ENCODE measurements at regions not wholly inside any gene's neighbourhood (a gene's known extent, or its start where the extent isn't known, plus 50 kb on each side); places are given as distances from the start of the nearest gene placed in this dataset.

DNA sequence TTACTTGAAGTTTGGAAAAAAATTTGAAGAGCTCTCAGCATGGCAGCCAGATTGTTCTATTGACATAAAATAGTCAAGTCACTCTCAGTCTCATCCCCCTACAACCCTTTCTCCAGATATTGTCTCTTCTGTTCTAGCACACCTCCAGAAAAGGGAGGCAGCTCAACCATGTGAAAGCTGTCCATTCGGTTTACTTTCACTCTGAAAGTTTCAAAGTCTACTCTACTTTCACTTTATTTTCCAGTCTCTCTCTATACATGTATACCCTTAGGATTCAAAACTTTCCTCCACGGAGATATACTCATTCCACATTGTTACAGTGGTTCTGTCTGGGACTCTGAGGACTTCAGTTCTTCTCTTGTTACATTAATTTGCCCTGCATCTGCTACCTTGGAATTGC is 111.0 kb upstream of the STAC start:
- no peak for DNase-seq
- Mint-ChIP-seq H3K27me3 (no peaks in the 10 kb centered on the region), H3K27ac (no peak overlapping the region), H3K4me1 (no peaks in the 10 kb centered on the region), H3K36me3 (no peaks in the 10 kb centered on the region), H3K9me3 (no peaks in the 10 kb centered on the region), H3K4me3 (no peak overlapping the region)
- CTCF ChIA-PET, result no interaction called here

DNA sequence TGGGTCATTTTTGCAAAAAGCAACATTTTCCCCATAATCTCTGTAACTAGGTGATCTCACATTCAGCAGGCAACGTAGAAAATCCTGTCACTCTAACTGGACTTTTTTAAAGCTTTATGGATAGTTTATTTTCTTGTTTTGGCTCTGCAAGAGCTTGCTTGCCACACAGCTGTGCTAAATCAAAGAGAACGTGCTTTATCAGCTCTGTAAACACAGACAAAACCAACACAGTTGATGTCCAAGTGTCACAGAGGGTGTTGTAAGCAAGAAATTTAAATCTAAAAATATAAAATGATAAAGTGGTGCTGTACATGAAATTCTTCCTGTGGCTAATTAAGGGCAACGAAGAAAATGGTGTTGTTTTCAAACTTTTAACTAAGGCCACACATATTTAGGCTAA is 97.5 kb upstream of the STAC start:
- H3K36me3 Mint-ChIP-seq, result no peaks in the 10 kb centered on the region
- H3K27me3 Mint-ChIP-seq, result no peaks in the 10 kb centered on the region
- no peak overlapping the region for H3K27ac Mint-ChIP-seq
- no peaks in the 10 kb centered on the region for H3K9me3 Mint-ChIP-seq
- no peak overlapping the region for H3K4me3 Mint-ChIP-seq
- DNase-seq, result no peak
- H3K4me1 Mint-ChIP-seq, result no peaks in the 10 kb centered on the region
- CTCF ChIA-PET, result no interaction called here

DNA sequence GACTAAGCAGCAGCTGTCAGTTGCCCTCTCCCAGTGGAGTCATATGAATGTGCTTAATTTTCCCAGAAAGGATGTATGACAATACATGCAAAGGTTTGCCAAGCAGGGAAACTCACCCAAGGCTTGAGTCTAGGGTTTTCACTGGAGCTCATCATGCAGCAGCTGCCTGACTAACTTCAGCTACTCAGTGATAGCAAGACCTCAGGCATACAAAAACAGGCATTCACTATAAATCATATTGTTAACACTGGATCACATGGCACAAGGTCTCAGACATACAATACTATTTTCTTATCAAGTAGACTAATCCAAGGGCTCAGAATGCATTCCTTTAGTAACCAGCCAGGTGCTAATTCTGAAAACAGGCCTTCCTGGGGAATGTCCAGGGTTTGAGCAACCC is 85.0 kb upstream of the STAC start:
- Mint-ChIP-seq H3K27ac (no peak overlapping the region), H3K4me1 (no peaks in the 10 kb centered on the region)
- no peak for DNase-seq

DNA sequence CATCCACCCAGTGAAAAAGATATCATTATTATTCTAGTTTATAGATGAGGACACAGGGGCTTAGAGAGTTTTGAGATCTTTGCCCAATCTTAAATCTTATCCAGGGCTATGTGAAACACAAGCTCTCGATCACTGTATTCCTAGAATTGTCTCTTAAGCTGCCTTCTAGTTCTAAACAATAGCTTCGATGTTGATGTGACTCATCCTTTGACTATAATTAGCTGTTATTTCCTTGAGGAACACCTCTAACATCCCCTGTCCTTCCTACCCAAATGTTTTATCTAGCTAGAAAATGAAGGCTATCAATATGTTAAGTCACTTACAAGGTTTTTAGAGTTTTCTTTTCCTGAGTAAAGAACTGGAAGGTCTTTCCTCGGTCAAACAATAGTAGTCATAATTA is 83.1 kb upstream of the STAC start:
- Mint-ChIP-seq H3K4me1 (no peaks in the 10 kb centered on the region), H3K4me3 (no peak overlapping the region), H3K27ac (no peak overlapping the region), H3K27me3 (no peaks in the 10 kb centered on the region), H3K36me3 (no peaks in the 10 kb centered on the region), H3K9me3 (peaks cover 4% of the 10 kb centered on the region)
- CTCF ChIA-PET, result no interaction called here
- no peak for DNase-seq

More for the DNA sequence above, 85.0 kb upstream of the STAC start:
- CTCF ChIA-PET, result no interaction called here
- Mint-ChIP-seq H3K4me3 (no peak overlapping the region), H3K9me3 (peaks cover 2% of the 10 kb centered on the region), H3K36me3 (no peaks in the 10 kb centered on the region), H3K27me3 (no peaks in the 10 kb centered on the region)

DNA sequence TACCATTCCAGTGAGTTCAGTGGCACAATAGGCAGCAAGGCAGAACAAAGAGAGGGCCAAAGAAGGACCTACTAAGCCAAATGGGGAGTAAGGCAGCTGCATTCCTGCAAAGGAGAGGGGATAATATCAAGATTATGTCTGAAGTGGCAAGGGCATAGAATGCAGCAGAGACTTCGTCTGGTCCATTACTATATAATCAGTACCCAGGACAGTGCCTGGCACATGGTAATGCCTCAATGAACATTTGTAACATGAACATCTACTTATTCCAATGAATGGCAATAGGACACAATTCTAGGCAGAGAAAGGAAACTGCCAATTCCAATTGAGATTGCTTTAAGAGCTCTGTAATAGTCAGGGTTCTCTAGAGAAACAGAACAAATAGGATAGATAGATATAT is 82.1 kb upstream of the STAC start:
- Mint-ChIP-seq H3K9me3 (peaks cover 4% of the 10 kb centered on the region), H3K36me3 (no peaks in the 10 kb centered on the region), H3K27me3 (no peaks in the 10 kb centered on the region), H3K27ac (no peak overlapping the region), H3K4me3 (no peak overlapping the region), H3K4me1 (no peaks in the 10 kb centered on the region)
- no peak for DNase-seq
- CTCF ChIA-PET, result no interaction called here

DNA sequence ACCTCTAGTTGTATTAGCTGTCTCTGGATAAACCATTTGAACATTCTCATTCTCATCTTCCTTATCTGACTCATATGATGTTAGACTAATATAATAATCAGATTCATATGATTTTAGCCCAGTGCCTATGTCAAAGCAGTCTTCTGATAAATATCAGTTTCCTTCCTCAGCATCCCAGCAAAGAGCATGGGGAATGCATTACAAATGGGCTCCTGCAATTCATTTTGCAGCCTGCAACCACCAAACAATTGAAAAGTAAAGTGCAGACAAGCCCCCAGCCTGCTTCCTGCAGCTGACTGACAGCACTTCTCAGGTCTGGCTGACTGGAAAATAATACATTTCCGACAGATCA is 78.2 kb upstream of the STAC start:
- no peaks in the 10 kb centered on the region for H3K4me1 Mint-ChIP-seq
- H3K27ac Mint-ChIP-seq, result no peak overlapping the region
- H3K27me3 Mint-ChIP-seq, result no peaks in the 10 kb centered on the region
- no peak for DNase-seq
- peaks cover 4% of the 10 kb centered on the region for H3K9me3 Mint-ChIP-seq
- H3K4me3 Mint-ChIP-seq, result no peak overlapping the region
- no peaks in the 10 kb centered on the region for H3K36me3 Mint-ChIP-seq
- CTCF ChIA-PET, result no interaction called here

DNA sequence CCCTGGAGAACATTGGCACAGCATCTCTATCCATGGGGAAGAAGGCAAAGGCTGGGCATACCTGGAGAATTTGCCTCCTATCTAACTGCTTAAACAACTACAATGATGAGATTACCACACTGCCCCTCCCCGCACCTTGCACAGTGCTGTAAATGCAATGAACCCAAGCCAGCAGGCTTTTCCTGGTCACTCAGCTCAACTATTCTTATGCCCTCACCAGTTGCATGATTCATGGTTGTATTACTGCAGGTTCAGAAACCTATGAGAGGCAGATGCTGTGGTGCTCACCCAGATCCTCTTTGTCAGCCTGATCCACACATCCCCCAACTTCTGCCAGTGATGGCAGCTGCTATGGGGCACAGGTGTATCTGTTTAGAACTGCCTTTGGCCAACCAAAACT is 77.7 kb upstream of the STAC start:
- Mint-ChIP-seq H3K4me1 (no peaks in the 10 kb centered on the region), H3K36me3 (no peaks in the 10 kb centered on the region), H3K9me3 (peaks cover 4% of the 10 kb centered on the region), H3K27ac (no peak overlapping the region), H3K4me3 (no peak overlapping the region), H3K27me3 (no peaks in the 10 kb centered on the region)
- CTCF ChIA-PET, result no interaction called here
- DNase-seq, result no peak

DNA sequence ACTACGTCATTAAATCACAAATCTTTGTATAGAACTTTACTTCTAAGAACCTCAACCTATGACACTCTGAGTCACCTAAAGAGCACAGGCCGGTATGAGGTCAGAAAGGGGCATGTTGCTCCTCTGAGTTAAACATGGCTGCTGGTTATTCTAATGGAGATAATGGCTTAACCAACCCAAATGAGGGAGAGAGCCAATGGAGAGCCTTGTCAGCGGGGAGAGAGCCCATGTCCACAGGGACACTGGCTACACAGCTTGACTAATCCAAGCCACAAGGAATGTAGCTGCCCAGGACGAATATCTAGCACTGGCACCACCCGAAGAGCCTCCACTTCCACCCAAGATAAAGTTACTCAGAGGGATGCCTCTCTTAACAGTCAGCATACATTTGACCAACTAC is 77.0 kb upstream of the STAC start:
- Mint-ChIP-seq H3K27me3 (no peaks in the 10 kb centered on the region), H3K4me3 (no peak overlapping the region), H3K9me3 (peaks cover 4% of the 10 kb centered on the region), H3K27ac (no peak overlapping the region), H3K36me3 (no peaks in the 10 kb centered on the region), H3K4me1 (no peaks in the 10 kb centered on the region)
- no peak for DNase-seq
- CTCF ChIA-PET, result no interaction called here

DNA sequence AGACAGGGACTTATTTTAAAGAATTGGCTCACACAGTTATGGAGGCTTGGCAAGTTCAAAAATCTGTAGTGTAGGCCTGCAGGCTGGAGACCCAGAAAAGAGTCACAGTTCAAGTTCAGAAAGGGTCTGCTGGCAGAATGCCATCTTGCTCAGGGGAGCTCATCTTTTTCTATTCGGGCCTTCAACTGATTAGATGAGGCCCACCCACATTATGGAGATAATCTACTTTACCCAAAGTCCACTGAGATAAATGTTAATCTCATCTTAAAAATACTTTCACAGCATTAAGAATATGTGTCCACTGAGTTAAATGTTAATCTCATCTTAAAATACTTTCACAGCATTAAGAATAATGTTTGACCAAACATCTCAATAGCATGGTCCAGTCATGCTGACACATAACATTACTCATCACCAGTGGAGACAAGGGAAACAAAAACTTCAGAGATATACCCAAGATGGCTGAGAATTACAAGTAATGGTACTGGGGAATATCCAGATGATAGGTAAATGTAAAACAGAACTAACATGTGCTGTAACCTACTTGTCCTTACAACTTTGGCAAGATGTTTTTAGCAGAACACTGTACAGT is 74.3 kb upstream of the STAC start:
- H3K27ac Mint-ChIP-seq, result no peak overlapping the region
- CTCF ChIA-PET, result no interaction called here
- no peak overlapping the region for H3K4me3 Mint-ChIP-seq
- H3K36me3 Mint-ChIP-seq, result no peaks in the 10 kb centered on the region
- DNase-seq, result no peak
- no peaks in the 10 kb centered on the region for H3K27me3 Mint-ChIP-seq
- H3K4me1 Mint-ChIP-seq, result no peaks in the 10 kb centered on the region
- H3K9me3 Mint-ChIP-seq, result peaks cover 3% of the 10 kb centered on the region

DNA sequence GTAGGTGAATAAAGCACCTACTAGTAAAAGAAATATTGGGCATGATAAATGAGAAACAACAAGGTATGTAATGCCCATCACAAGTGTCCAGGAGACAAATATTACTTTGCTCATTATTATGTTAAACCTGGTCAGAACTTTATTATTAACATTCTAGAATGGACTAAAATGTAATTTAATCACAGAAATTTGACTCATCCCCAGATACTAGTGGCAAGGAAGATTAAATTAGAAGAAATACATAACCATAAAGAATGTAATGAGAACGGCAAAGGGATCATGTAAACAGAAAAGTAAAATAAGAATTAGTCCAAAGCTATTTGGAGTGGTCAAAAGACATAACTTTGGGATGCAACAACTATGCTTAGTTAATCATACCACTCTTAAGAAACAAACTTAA is 71.2 kb upstream of the STAC start:
- Mint-ChIP-seq H3K27me3 (no peaks in the 10 kb centered on the region), H3K9me3 (no peaks in the 10 kb centered on the region), H3K4me3 (no peak overlapping the region), H3K27ac (no peak overlapping the region), H3K4me1 (no peaks in the 10 kb centered on the region), H3K36me3 (no peaks in the 10 kb centered on the region)
- no peak for DNase-seq
- CTCF ChIA-PET, result no interaction called here

DNA sequence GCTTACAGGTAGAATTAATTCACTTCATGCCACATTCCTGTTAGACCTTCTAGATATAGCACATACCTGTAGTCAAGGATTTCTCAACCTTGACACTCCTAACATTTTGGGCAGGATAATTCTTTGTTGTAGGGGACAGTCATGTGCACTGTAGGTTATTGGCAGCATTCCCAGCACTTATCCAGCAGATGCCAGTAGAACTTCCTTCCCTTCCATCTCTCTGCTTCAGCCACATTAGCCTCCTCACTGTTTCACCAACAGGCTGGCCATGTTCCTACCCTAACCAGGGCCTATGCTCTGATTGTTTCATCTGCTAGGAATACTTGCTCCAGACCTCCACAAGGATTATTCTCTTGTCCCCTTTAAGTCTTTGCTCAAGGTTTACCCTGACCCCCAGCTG is 68.0 kb upstream of the STAC start:
- DNase-seq, result no peak
- H3K36me3 Mint-ChIP-seq, result no peaks in the 10 kb centered on the region
- no peaks in the 10 kb centered on the region for H3K4me1 Mint-ChIP-seq
- H3K9me3 Mint-ChIP-seq, result no peaks in the 10 kb centered on the region
- no peaks in the 10 kb centered on the region for H3K27me3 Mint-ChIP-seq
- H3K27ac Mint-ChIP-seq, result no peak overlapping the region
- CTCF ChIA-PET, result no interaction called here
- no peak overlapping the region for H3K4me3 Mint-ChIP-seq

DNA sequence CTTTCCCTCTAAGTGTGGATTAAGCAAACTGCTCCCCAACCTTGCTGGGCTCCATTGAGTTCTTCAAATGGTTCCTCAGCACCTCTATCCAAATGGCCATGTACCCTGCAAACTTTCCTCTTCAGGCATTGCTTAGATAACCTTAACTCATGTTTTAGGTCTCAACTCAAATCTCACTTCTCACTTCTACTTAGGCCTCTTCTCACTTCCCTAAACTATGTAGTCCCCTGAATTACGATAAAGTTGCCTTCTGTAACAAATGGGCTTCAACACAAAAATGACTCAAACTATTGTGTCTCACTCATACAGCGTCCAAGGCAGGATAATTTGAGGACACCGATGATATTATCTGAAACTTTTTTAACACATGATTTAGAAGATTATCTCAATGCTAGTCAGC is 62.4 kb upstream of the STAC start:
- no peaks in the 10 kb centered on the region for H3K4me1 Mint-ChIP-seq
- H3K27ac Mint-ChIP-seq, result no peak overlapping the region
- H3K36me3 Mint-ChIP-seq, result no peaks in the 10 kb centered on the region
- H3K27me3 Mint-ChIP-seq, result no peaks in the 10 kb centered on the region
- peaks cover 1% of the 10 kb centered on the region for H3K9me3 Mint-ChIP-seq
- CTCF ChIA-PET, result no interaction called here
- no peak overlapping the region for H3K4me3 Mint-ChIP-seq
- no peak for DNase-seq

DNA sequence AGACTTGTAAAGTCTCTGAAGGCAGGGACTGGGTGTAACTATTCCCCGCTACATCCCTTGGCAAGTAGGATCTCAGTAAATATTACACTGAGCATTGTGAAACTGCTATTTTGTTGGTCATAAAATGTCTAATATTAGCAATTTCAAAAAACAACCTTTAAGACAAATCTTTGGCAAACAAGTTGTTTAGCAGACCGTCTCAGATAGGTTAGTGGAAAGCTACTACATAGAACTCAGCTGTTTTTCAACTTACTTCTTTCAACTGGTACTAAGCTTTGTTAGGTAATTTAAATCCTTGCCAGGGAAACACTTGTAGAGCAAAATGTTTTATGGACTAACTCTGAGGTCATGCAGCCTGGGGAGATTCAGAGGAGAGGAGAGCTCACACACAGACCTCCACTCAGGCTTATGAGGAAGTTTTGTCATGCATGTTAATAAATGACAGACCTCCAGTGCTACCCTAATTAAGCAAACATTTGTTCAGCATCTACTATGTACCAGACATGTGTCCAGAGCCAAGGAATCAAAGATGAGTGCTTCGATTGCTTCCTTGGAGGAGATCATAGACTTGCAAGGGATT is 61.6 kb upstream of the STAC start:
- CTCF ChIA-PET, result no interaction called here
- H3K9me3 Mint-ChIP-seq, result peaks cover 1% of the 10 kb centered on the region
- H3K4me1 Mint-ChIP-seq, result no peaks in the 10 kb centered on the region
- DNase-seq, result no peak
- H3K36me3 Mint-ChIP-seq, result no peaks in the 10 kb centered on the region
- no peak overlapping the region for H3K4me3 Mint-ChIP-seq
- H3K27ac Mint-ChIP-seq, result no peak overlapping the region
- H3K27me3 Mint-ChIP-seq, result no peaks in the 10 kb centered on the region

DNA sequence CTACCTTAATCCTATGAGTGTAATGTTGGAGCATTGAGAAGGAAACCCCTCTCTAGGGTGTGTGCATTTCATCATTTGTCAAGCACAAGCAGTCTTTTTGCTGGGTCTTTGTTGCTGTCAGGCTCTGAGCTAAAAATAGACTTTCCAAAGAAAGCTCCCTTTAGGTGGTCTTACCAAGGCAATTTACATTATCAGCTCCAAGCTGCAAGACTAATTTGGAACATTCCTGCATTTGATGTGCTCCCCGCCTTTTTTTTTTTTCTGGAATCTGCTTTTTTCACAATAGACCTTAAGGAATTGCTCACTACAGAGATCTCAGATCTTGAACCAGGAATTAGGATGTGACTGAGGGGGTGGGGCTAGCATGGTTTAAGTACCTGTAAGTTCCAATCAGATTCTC is 60.6 kb upstream of the STAC start:
- Mint-ChIP-seq H3K27ac (no peak overlapping the region), H3K27me3 (no peaks in the 10 kb centered on the region), H3K36me3 (no peaks in the 10 kb centered on the region), H3K4me1 (no peaks in the 10 kb centered on the region), H3K9me3 (peaks cover 1% of the 10 kb centered on the region), H3K4me3 (no peak overlapping the region)
- no peak for DNase-seq
- CTCF ChIA-PET, result no interaction called here

All from activated naive CD4-positive, alpha-beta T cell treated with anti-CD3 and anti-CD28 coated beads, Interleukin-2, amount 10 ng/mL, durations not matched to agents 7 days and 5 days (primary cell).